PC-9 (cell line): ENCODE measurements at regions not wholly inside any gene's neighbourhood (a gene's known extent, or its start where the extent isn't known, plus 50 kb on each side); places are given as distances from the start of the nearest gene placed in this dataset.

Source experiments
- EZH2 ChIP-seq: fragments of 200-600 bp; sonication (generic); IDR thresholded peaks from 2 replicates; pipeline ENCODE4 v1.8.0; 2017; ENCODE audit warnings: antibody characterized with exemption, low read depth
- TF ChIP-seq, protein P1 (sequence below): fragments of 200-600 bp; sonication (generic); conservative IDR thresholded peaks from 2 replicates; pipeline ENCODE4 v1.6.1; 2017; ENCODE audit warnings: mixed run types, antibody characterized with exemption, mild to moderate bottlenecking, moderate library complexity

GRCh38 chr22:49671331-49672013 lies 156.2 kb downstream of the BRD1 start:
- TF ChIP-seq, protein P1, sequence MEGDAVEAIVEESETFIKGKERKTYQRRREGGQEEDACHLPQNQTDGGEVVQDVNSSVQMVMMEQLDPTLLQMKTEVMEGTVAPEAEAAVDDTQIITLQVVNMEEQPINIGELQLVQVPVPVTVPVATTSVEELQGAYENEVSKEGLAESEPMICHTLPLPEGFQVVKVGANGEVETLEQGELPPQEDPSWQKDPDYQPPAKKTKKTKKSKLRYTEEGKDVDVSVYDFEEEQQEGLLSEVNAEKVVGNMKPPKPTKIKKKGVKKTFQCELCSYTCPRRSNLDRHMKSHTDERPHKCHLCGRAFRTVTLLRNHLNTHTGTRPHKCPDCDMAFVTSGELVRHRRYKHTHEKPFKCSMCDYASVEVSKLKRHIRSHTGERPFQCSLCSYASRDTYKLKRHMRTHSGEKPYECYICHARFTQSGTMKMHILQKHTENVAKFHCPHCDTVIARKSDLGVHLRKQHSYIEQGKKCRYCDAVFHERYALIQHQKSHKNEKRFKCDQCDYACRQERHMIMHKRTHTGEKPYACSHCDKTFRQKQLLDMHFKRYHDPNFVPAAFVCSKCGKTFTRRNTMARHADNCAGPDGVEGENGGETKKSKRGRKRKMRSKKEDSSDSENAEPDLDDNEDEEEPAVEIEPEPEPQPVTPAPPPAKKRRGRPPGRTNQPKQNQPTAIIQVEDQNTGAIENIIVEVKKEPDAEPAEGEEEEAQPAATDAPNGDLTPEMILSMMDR: no peak
- TF ChIP-seq EZH2: peak; percentile 83; the same call in 1 of the 2 replicates
